Heart left ventricle (tissue), 13 donors: ENCODE measurements at regions not wholly inside any gene's neighbourhood (a gene's known extent, or its start where the extent isn't known, plus 50 kb on each side); places are given as distances from the start of the nearest gene placed in this dataset.

Experiments
- CTCF ChIP-seq, 12 donors: fragments of 200-600 bp; sonication (generic) in 4 of 12; IDR thresholded peaks; one replicate each; pipeline versions ENCODE4 v1.5.0 to v1.8.0; 2018 to 2022; ENCODE audit warnings: antibody characterized with exemption in 12 of 12, mild to moderate bottlenecking in 5 of 12
- POLR2A ChIP-seq, 2 donors: fragments of 450-650 bp; IDR thresholded peaks; one replicate each; pipeline ENCODE4 v1.6.1; 2017; ENCODE audit warnings: antibody characterized with exemption in 2 of 2, mild to moderate bottlenecking in 2 of 2, moderate library complexity in 2 of 2
- donor health status: ischemic (EF 13 %, LVEDD 7.1; RV severe dilation, severe dysfunction).
- donor health status: DM: no; HTN: yes; CAD: no.
- donor health status: DM: no; HTN: no; CAD: no.
- donor health status: ischemic (EF 25% LVEDD 6.9; RV normal size, moderate dysfunction).
- donor health status: ischemic (EF 25% LVEDD 5.7; RV mildly dilated, moderate dysfunction).
- donor health status: ischemic (EF 35%, LVEDD 5.7; RV mildly dilated, moderate dysfunction).
- donor health status: nonischemic (EF 11% LVEDD 7.7; RV severe dilation, severe dysfunction).
- donor health status: DM: yes; HTN: yes; CAD: no.
- donor health status: PGD.
- donor health status: ischemic (EF 29% LVEDD 5.4; RV normal size, mild dysfunction).
- donor health status: nonischemic (EF 23%, LVEDD 6.1; RV moderate dilation, normal function).

GRCh38 chrY:21705309-21705708 is 170.6 kb downstream of the RBMY1A1 start:
- TF ChIP-seq CTCF (IDR thresholded peaks at IDR 0.05) (no peak), POLR2A (IDR thresholded peaks at IDR 0.05) (no peak)
